ENCODE measurements at regions not wholly inside any gene's neighbourhood (a gene's known extent, or its start where the extent isn't known, plus 50 kb on each side); places are given as distances from the start of the nearest gene placed in this dataset.

GRCh38 chr21:34199121-34199910, 125.9 kb downstream of the MRPS6 start:
- H3K36me3 ChIP-seq = no peaks in the 10 kb centered on the region
- DNase-seq = no peak
- H3K27ac ChIP-seq (replicated peaks) = peak overlapping the region; percentile 19
- no peaks in the 10 kb centered on the region for H3K27me3 ChIP-seq (ENCODE audit: low read depth)
- H3K9me3 ChIP-seq (replicated peaks) = no peaks in the 10 kb centered on the region
- H3K4me1 ChIP-seq = peaks cover 31% of the 10 kb centered on the region
- intact Hi-C loops (cut with micrococcal nuclease) = no loop called here
- TF ChIP-seq CTCF (IDR thresholded peaks at IDR 0.05; ENCODE audit: borderline replicate concordance) = no peak
- H3K4me3 ChIP-seq = no peak overlapping the region

- Histone ChIP-seq H3K36me3 (no peaks in the 10 kb centered on the region), H3K27me3 (ENCODE audit: low read depth) (no peaks in the 10 kb centered on the region), H3K4me1 (peaks cover 39% of the 10 kb centered on the region), H3K4me3 (no peak overlapping the region), H3K27ac (replicated peaks) (no peak overlapping the region), H3K9me3 (replicated peaks) (no peaks in the 10 kb centered on the region)
- intact Hi-C loops (cut with micrococcal nuclease) = loop anchor here (10.0 kb wide), 1 partner anchor 286 kb away; the partner anchor contains the start of gene ATP5PO
- TF ChIP-seq CTCF (IDR thresholded peaks at IDR 0.05; ENCODE audit: borderline replicate concordance) = no peak
- DNase-seq = peak; percentile 21
Measured at GRCh38 chr21:34200288-34200905, 127.0 kb downstream of the MRPS6 start.

DNA sequence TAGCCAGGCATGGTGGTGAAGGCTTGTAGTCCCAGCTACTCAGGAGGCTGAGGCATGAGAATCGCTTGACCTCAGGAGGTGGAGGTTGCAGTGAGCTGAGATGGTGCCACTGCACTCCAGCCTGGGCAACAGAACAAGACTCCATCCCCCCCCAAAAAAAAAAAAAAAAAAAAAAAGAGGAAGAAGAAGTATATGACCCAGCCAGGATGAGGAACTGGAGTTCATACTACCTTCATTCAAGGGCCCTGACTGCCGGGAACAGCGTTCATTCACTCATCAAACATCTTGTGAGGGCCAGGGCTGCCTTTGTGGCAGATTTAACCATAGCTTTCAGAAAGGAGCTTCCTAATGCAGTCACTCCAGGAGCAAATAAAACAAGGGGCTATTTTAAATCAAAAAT, 127.6 kb downstream of the MRPS6 start:
- no peak for TF ChIP-seq CTCF (IDR thresholded peaks at IDR 0.05; ENCODE audit: borderline replicate concordance)
- H3K27ac ChIP-seq (replicated peaks) = peak overlapping the region; percentile 74
- no peak overlapping the region for H3K4me3 ChIP-seq
- H3K27me3 ChIP-seq (ENCODE audit: low read depth) = no peaks in the 10 kb centered on the region
- intact Hi-C loops (cut with micrococcal nuclease) = loop anchor here (10.0 kb wide), 1 partner anchor 286 kb away; the partner anchor contains the start of gene ATP5PO
- H3K9me3 ChIP-seq (replicated peaks) = no peaks in the 10 kb centered on the region
- peaks cover 39% of the 10 kb centered on the region for H3K4me1 ChIP-seq
- H3K36me3 ChIP-seq = no peaks in the 10 kb centered on the region
- DNase-seq = no peak

GRCh38 chr21:34201481-34201858, 128.1 kb downstream of the MRPS6 start:
- H3K4me3 ChIP-seq = peak overlapping the region; percentile 68
- no peaks in the 10 kb centered on the region for H3K9me3 ChIP-seq (replicated peaks)
- no peaks in the 10 kb centered on the region for H3K36me3 ChIP-seq
- TF ChIP-seq CTCF (IDR thresholded peaks at IDR 0.05; ENCODE audit: borderline replicate concordance) = no peak
- intact Hi-C loops (cut with micrococcal nuclease) = loop anchor here (10.0 kb wide), 1 partner anchor 287 kb away; the partner anchor contains the start of gene ATP5PO
- H3K27ac ChIP-seq (replicated peaks) = peak overlapping the region; percentile 74
- DNase-seq = no peak
- H3K27me3 ChIP-seq (ENCODE audit: low read depth) = no peaks in the 10 kb centered on the region
- peaks cover 39% of the 10 kb centered on the region for H3K4me1 ChIP-seq

DNA sequence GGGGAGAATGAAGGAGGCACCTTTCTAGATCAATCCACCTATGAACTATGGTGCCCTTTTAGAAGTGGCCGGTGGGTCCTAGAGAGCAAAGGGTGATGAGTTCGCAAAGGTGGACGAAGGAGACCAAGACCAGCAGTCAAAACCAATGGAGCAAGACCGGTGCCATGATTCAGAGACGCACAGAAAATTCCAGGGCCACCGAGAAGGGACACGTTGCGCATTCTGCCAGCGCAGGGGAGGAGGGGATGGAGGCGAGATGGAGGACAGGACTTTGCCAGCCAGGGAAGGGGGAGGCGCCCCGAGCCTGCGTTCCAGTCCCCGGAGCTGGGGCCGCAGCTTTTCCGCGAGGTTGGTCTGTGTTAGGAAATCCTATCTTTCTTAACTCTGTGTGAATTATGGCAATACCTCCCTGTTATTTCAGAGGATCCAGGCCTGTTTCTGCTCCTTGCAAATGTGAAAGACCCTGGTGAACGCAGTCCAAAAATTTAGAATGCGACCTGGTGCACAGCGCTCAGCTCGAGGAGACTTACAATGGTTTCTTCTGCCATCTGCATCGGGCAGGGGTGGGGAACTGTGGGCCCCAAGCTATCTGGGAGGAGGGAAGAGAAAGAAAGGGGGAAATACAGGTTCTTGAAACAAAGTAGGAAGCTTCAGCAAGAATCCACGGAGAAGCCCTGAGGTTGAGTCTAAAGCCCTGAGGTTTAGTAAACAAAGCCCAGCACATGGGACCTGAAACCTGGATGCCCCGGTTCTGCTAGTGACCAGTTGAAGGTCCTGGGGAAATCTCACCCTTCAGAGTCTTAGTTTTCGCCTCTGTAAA, 129.4 kb downstream of the MRPS6 start:
- Histone ChIP-seq H3K9me3 (replicated peaks) (no peaks in the 10 kb centered on the region), H3K4me1 (peaks cover 39% of the 10 kb centered on the region), H3K27ac (replicated peaks) (peak overlapping the region; percentile 1), H3K27me3 (ENCODE audit: low read depth) (no peaks in the 10 kb centered on the region), H3K4me3 (peak overlapping the region; percentile 68), H3K36me3 (no peaks in the 10 kb centered on the region)
- intact Hi-C loops (cut with micrococcal nuclease) = loop anchor here (10.0 kb wide), 1 partner anchor 288 kb away; the partner anchor contains the start of gene ATP5PO
- DNase-seq = peak; percentile 25
- TF ChIP-seq CTCF (IDR thresholded peaks at IDR 0.05; ENCODE audit: borderline replicate concordance) = no peak
